Epithelial cell of proximal tubule (primary cell): ENCODE measurements at regions not wholly inside any gene's neighbourhood (a gene's known extent, or its start where the extent isn't known, plus 50 kb on each side); places are given as distances from the start of the nearest gene placed in this dataset.
A peak's percentile ranks its signal among the peaks of the same experiment; 100 is the strongest.

Experiments
- DNase-seq: peaks from one replicate; pipeline ENCODE4 v3.0.0-alpha.2; 2011; ENCODE audit warnings: low read depth
- H3K4me3 ChIP-seq: 2 replicates; pipeline ENCODE4 v1.5.1; 2011; ENCODE audit warnings: low read depth, mild to moderate bottlenecking, low read length
- CTCF ChIP-seq: conservative IDR thresholded peaks from 2 replicates; pipeline ENCODE4 v1.5.1; 2012; ENCODE audit warnings: low read depth, mild to moderate bottlenecking, low read length

- H3K4me3 ChIP-seq = no peak overlapping the region
- no peak for TF ChIP-seq CTCF
- no peak for DNase-seq
These were observed 1374.1 kb upstream of the NXPH2 start for GRCh38 chr2:140154271-140154670.

GRCh38 chr2:140144611-140145010, 1364.4 kb upstream of the NXPH2 start:
- H3K4me3 ChIP-seq = no peak overlapping the region

GRCh38 chr2:140138736-140139135, 1358.5 kb upstream of the NXPH2 start:
- H3K4me3 ChIP-seq = no peak overlapping the region
- TF ChIP-seq CTCF = no peak
- DNase-seq = no peak

More at GRCh38 chr2:140144611-140145010, 1364.4 kb upstream of the NXPH2 start:
- DNase-seq = no peak
- TF ChIP-seq CTCF = no peak

- H3K4me3 ChIP-seq = no peak overlapping the region
- DNase-seq = no peak
- TF ChIP-seq CTCF = no peak
These were observed 1356.7 kb upstream of the NXPH2 start for GRCh38 chr2:140136861-140137260.

- no peak overlapping the region for H3K4me3 ChIP-seq
- no peak for TF ChIP-seq CTCF
- DNase-seq = no peak
These were observed 1356.2 kb upstream of the NXPH2 start for GRCh38 chr2:140136366-140136765.

- H3K4me3 ChIP-seq = no peak overlapping the region
- no peak for TF ChIP-seq CTCF
- no peak for DNase-seq
These were observed 1348.7 kb upstream of the NXPH2 start for GRCh38 chr2:140128909-140129308.

- DNase-seq = peak; percentile 56
These were observed 1341.8 kb upstream of the NXPH2 start for GRCh38 chr2:140122001-140122400.

More at GRCh38 chr2:140122001-140122400, 1341.8 kb upstream of the NXPH2 start:
- no peak overlapping the region for H3K4me3 ChIP-seq
- no peak for TF ChIP-seq CTCF
